GM20000 (cell line): ENCODE measurements at regions not wholly inside any gene's neighbourhood (a gene's known extent, or its start where the extent isn't known, plus 50 kb on each side); places are given as distances from the start of the nearest gene placed in this dataset.
"Not testable (repeated sequence)": the region's sequence is repeated elsewhere in the genome, so short reads cannot be mapped to it uniquely, and the experiment has no call there.

Experiments used
- DNase-seq: peaks from one replicate; pipeline ENCODE4 v3.0.0; 2012; ENCODE audit warnings: low spot score
- CTCF ChIP-seq: IDR thresholded peaks from 2 replicates; pipeline ENCODE4 v1.5.1; 2012; ENCODE audit warnings: mild to moderate bottlenecking, control low read depth; ENCODE audit errors: extremely low read depth, missing control alignments

GRCh38 chr1:88320291-88320690, 363.8 kb upstream of the PKN2 start:
- TF ChIP-seq CTCF: no peak
- DNase-seq: no peak

- no peak for TF ChIP-seq CTCF
- DNase-seq: no peak
These were observed 362.4 kb upstream of the PKN2 start for GRCh38 chr1:88321706-88322105.

GRCh38 chr1:88324899-88325298, 359.2 kb upstream of the PKN2 start:
- DNase-seq: no peak
- no peak for TF ChIP-seq CTCF

GRCh38 chr1:88327391-88328267, 356.4 kb upstream of the PKN2 start:
- no peak for DNase-seq
- TF ChIP-seq CTCF: no peak

- no peak for DNase-seq
- TF ChIP-seq CTCF: no peak
These were observed 353.9 kb upstream of the PKN2 start for GRCh38 chr1:88330201-88330600.

- no peak for DNase-seq
- no peak for TF ChIP-seq CTCF
These were observed 350.9 kb upstream of the PKN2 start for GRCh38 chr1:88333086-88333695.

- TF ChIP-seq CTCF: no peak
- DNase-seq: no peak
These were observed 342.6 kb upstream of the PKN2 start for GRCh38 chr1:88341447-88341846.

GRCh38 chr1:88342081-88342480, 342.0 kb upstream of the PKN2 start:
- DNase-seq: not testable (repeated sequence)
